IMR-90 (cell line): ENCODE measurements at regions not wholly inside any gene's neighbourhood (a gene's known extent, or its start where the extent isn't known, plus 50 kb on each side); places are given as distances from the start of the nearest gene placed in this dataset.

ENCODE experiments used
- ATAC-seq: fragments of 200-7000 bp; cut with Tn5 transposase; 2 replicates; pipeline ENCODE4 v1.9.1; 2020; ENCODE audit warnings: low read depth, mild to moderate bottlenecking, moderate library complexity
- BruUV-seq: library from RNA; stranded (reverse); fragments of 400-500 nt; replicated peaks from 2 replicates; lab custom pipeline; 2021; lab: Mats Ljungman, UMichigan
- CTCF ChIA-PET: fragments of 300-600 bp; formaldehyde crosslinking; extraction: SDS; loops from one replicate; lab custom pipeline; 2021; ENCODE audit warnings: antibody characterized with exemption; lab: Yijun Ruan, JAX
- POLR2A ChIA-PET: fragments of 300-600 bp; sonication (Branson Sonifier 250); formaldehyde crosslinking; loops from one replicate; lab custom pipeline; 2022; ENCODE audit warnings: antibody characterized with exemption; ENCODE audit not compliant: unreplicated experiment; lab: Charles Lee
- DNase-seq: peaks from one replicate; pipeline ENCODE4 v3.0.0; 2013
- H2AFZ ChIP-seq: replicated peaks from 2 replicates; pipeline ENCODE3; 2013; ENCODE audit warnings: low read length, mild to moderate bottlenecking; ENCODE audit not compliant: poor library complexity
- H2AK5ac ChIP-seq: 2 replicates; pipeline ENCODE4 v1.6.1; 2013; ENCODE audit warnings: low read depth, low read length, inconsistent platforms
- H2AK9ac ChIP-seq: replicated peaks from 2 replicates; pipeline ENCODE3; 2013; ENCODE audit warnings: mild to moderate bottlenecking, low read depth, low read length, moderate library complexity; ENCODE audit not compliant: poor library complexity
- H2BK120ac ChIP-seq: 2 replicates; pipeline ENCODE4 v1.6.1; 2013; ENCODE audit warnings: low read depth, low read length, inconsistent platforms
- H2BK15ac ChIP-seq: 3 replicates; pipeline ENCODE4 v1.6.1; 2013; ENCODE audit warnings: low read depth, low read length, inconsistent platforms
- H2BK20ac ChIP-seq: 2 replicates; pipeline ENCODE4 v1.6.1; 2013; ENCODE audit warnings: low read depth, mild to moderate bottlenecking, inconsistent platforms, low read length, moderate library complexity
- H2BK5ac ChIP-seq: 2 replicates; pipeline ENCODE4 v1.6.1; 2013; ENCODE audit warnings: mild to moderate bottlenecking, low read depth, low read length, inconsistent platforms; ENCODE audit not compliant: poor library complexity, severe bottlenecking
- H3K14ac ChIP-seq: replicated peaks from 2 replicates; pipeline ENCODE4 v1.6.1; 2013; ENCODE audit warnings: low read depth, low read length, inconsistent platforms
- H3K18ac ChIP-seq: 2 replicates; pipeline ENCODE4 v1.6.1; 2013; ENCODE audit warnings: low read depth, low read length, control low read depth
- H3K23ac ChIP-seq: 2 replicates; pipeline ENCODE4 v1.6.1; 2013; ENCODE audit warnings: low read depth, low read length, inconsistent platforms
- H3K27ac ChIP-seq: 2 replicates; pipeline ENCODE4 v1.5.1; 2013; ENCODE audit warnings: mild to moderate bottlenecking, control low read depth, low read length; ENCODE audit not compliant: insufficient read depth
- H3K27me3 ChIP-seq: 2 replicates; pipeline ENCODE4 v1.6.1; 2013; ENCODE audit warnings: low read length; ENCODE audit not compliant: control insufficient read depth, insufficient read depth
- H3K36me3 ChIP-seq: 2 replicates; pipeline ENCODE4 v1.6.1; 2013; ENCODE audit warnings: low read length, mixed read lengths; ENCODE audit not compliant: control insufficient read depth, insufficient read depth
- H3K4ac ChIP-seq: 2 replicates; pipeline ENCODE4 v1.6.1; 2013; ENCODE audit warnings: low read depth, low read length, inconsistent platforms
- H3K4me1 ChIP-seq: 2 replicates; pipeline ENCODE4 v1.6.1; 2013; ENCODE audit warnings: low read length, mixed read lengths; ENCODE audit not compliant: control insufficient read depth, insufficient read depth
- H3K4me2 ChIP-seq: 2 replicates; pipeline ENCODE4 v1.6.1; 2013; ENCODE audit warnings: low read depth, mild to moderate bottlenecking, control low read depth, low read length, moderate library complexity
- H3K4me3 ChIP-seq: 2 replicates; pipeline ENCODE4 v1.5.1; 2013; ENCODE audit warnings: low read depth, mild to moderate bottlenecking, control low read depth, low read length, moderate library complexity; ENCODE audit not compliant: insufficient read depth
- H3K56ac ChIP-seq: 2 replicates; pipeline ENCODE4 v1.6.1; 2013; ENCODE audit warnings: low read length, inconsistent platforms; ENCODE audit not compliant: insufficient read depth; ENCODE audit errors: extremely low read depth
- H3K79me1 ChIP-seq, 2 experiments: 2 replicates each; pipeline ENCODE4 v1.6.1; 2013; ENCODE audit warnings: low read length in 2 of 2, inconsistent platforms in 1 of 2, low read depth in 1 of 2
- H3K9ac ChIP-seq: 2 replicates; pipeline ENCODE4 v1.6.1; 2013; ENCODE audit warnings: low read depth, low read length, control low read depth
- H3K9me1 ChIP-seq: 2 replicates; pipeline ENCODE4 v1.6.1; 2013; ENCODE audit warnings: low read length, inconsistent platforms; ENCODE audit not compliant: insufficient read depth
- H3K9me3 ChIP-seq: 2 replicates; pipeline ENCODE4 v1.6.1; 2013; ENCODE audit warnings: low read length; ENCODE audit not compliant: control insufficient read depth, insufficient read depth
- H4K20me1 ChIP-seq: 2 replicates; pipeline ENCODE4 v1.6.1; 2013; ENCODE audit warnings: low read length, inconsistent platforms; ENCODE audit not compliant: insufficient read depth
- H4K5ac ChIP-seq: 2 replicates; pipeline ENCODE4 v1.6.1; 2013; ENCODE audit warnings: mild to moderate bottlenecking, low read depth, low read length, control low read depth
- H4K8ac ChIP-seq, 2 experiments: 2 replicates each; pipeline ENCODE4 v1.6.1; 2013; ENCODE audit warnings: low read depth in 2 of 2, low read length in 2 of 2, control low read depth in 1 of 2, inconsistent platforms in 1 of 2
- H4K91ac ChIP-seq: 2 replicates; pipeline ENCODE4 v1.6.1; 2013; ENCODE audit warnings: low read depth, low read length, inconsistent platforms; ENCODE audit not compliant: insufficient read depth
- BHLHE40 ChIP-seq: fragments of 150-350 bp; IDR thresholded peaks from 2 replicates; pipeline ENCODE4 v1.6.1; 2016; ENCODE audit warnings: mild to moderate bottlenecking, low read depth, low read length
- CEBPB ChIP-seq: IDR thresholded peaks from 2 replicates; pipeline ENCODE4 v1.6.1; 2012; ENCODE audit warnings: low read depth, low read length, improper control_type of control experiment
- CTCF ChIP-seq: conservative IDR thresholded peaks from 2 replicates; pipeline ENCODE4 v1.5.1; 2012; ENCODE audit warnings: mild to moderate bottlenecking, low read depth, low read length, improper control_type of control experiment
- ELK1 ChIP-seq: fragments of 150-350 bp; IDR thresholded peaks from 2 replicates; pipeline ENCODE4 v1.6.1; 2016; ENCODE audit warnings: low read depth, mild to moderate bottlenecking, low read length, moderate library complexity, borderline replicate concordance
- MAFK ChIP-seq: IDR thresholded peaks from 2 replicates; pipeline ENCODE4 v1.6.1; 2012; ENCODE audit warnings: low read depth, low read length, improper control_type of control experiment
- MAZ ChIP-seq: IDR thresholded peaks from 2 replicates; pipeline ENCODE4 v1.6.1; 2012; ENCODE audit warnings: low read depth, mild to moderate bottlenecking, low read length, improper control_type of control experiment, moderate library complexity, borderline replicate concordance
- POLR2A ChIP-seq: IDR thresholded peaks from 2 replicates; pipeline ENCODE4 v1.6.1; 2012; ENCODE audit warnings: mild to moderate bottlenecking, low read depth, low read length
- dilution Hi-C: fragments of 300-500 bp; cut with HindIII; formaldehyde crosslinking; loops from one replicate; pipeline ENCODE4 v1.14.3; 2018; ENCODE audit warnings: low sequenced_read_pairs; ENCODE audit not compliant: unreplicated experiment
- in situ Hi-C: fragments of 300-500 bp; cut with MboI; formaldehyde crosslinking; loops from 3 replicates; pipeline ENCODE4 v1.14.3; 2019; ENCODE audit warnings: low sequenced_read_pairs, inconsistent platforms, mixed read lengths
- intact Hi-C: fragments of 100-400 bp; cut with micrococcal nuclease; formaldehyde crosslinking; loops from 2 replicates; pipeline ENCODE4 v1.10.0; 2022

- Histone ChIP-seq H3K56ac (no peak overlapping the region), H3K18ac (no peak overlapping the region), H2AK5ac (no peak overlapping the region), H3K27me3 (no peaks in the 10 kb centered on the region), H2BK20ac (no peak overlapping the region), H2BK5ac (no peak overlapping the region), H3K14ac (no peak overlapping the region), H3K4me3 (no peak overlapping the region), H2BK120ac (no peak overlapping the region), H4K20me1 (no peaks in the 10 kb centered on the region), H3K4me2 (no peak overlapping the region), H3K9ac (no peak overlapping the region), H3K4ac (no peak overlapping the region), H2AFZ (no peak overlapping the region), H2BK15ac (no peak overlapping the region), H3K79me1 (no peaks in the 10 kb centered on the region), H4K91ac (no peak overlapping the region), H4K5ac (no peak overlapping the region), H2AK9ac (no peak overlapping the region), H3K27ac (no peak overlapping the region), H3K9me3 (no peaks in the 10 kb centered on the region), H3K4me1 (peaks cover 2% of the 10 kb centered on the region; the same call in 1 of the 2 replicates), H4K8ac (no peak overlapping the region), H3K36me3 (no peaks in the 10 kb centered on the region), H3K23ac (no peak overlapping the region), H3K9me1 (no peaks in the 10 kb centered on the region)
- no peak for TF ChIP-seq CEBPB
- TF ChIP-seq BHLHE40, result no peak
- TF ChIP-seq MAFK, result no peak
- TF ChIP-seq CTCF, result no peak
- TF ChIP-seq ELK1, result no peak
- TF ChIP-seq POLR2A, result no peak
- no peak for TF ChIP-seq MAZ
- dilution Hi-C loops, result no loop called here
- ChIA-PET CTCF (no interaction called here), POLR2A (no interaction called here)
- DNase-seq (no peak), ATAC-seq (no peak)
- no TSS peak for BruUV-seq
- in situ Hi-C loops, result no loop called here
- intact Hi-C loops, result no loop called here
Observed at GRCh38 chr12:115426732-115427131, 742.8 kb upstream of the TBX3 start.
